WTC11 (cell line): ENCODE measurements at regions not wholly inside any gene's neighbourhood (a gene's known extent, or its start where the extent isn't known, plus 50 kb on each side); places are given as distances from the start of the nearest gene placed in this dataset.

ENCODE experiments used
- ATAC-seq: fragments of 200-7000 bp; cut with Tn5 transposase; 2 replicates; pipeline ENCODE4 v1.10.0; 2021; ENCODE audit warnings: mild to moderate bottlenecking, moderate library complexity
- CTCF ChIA-PET: fragments of 300-600 bp; sonication (Branson Sonifier 250); formaldehyde crosslinking; loops from one replicate; lab custom pipeline; 2021; ENCODE audit warnings: antibody characterized with exemption; lab: Charles Lee
- POLR2A ChIA-PET: fragments of 350-600 bp; sonication (Branson Sonifier 250); formaldehyde crosslinking; loops from one replicate; lab custom pipeline; 2021; ENCODE audit warnings: antibody characterized with exemption; lab: Charles Lee
- DNase-seq: peaks from one replicate; pipeline ENCODE4 v3.0.0; 2021; ENCODE audit warnings: low spot score
- H3K27ac Mint-ChIP-seq: 2 replicates; pipeline ENCODE4 v1.8.0; 2021; ENCODE audit warnings: mixed read lengths
- H3K27me3 Mint-ChIP-seq: 2 replicates; pipeline ENCODE4 v1.8.0; 2021; ENCODE audit warnings: low read depth, mild to moderate bottlenecking, moderate library complexity, mixed read lengths
- H3K36me3 Mint-ChIP-seq: 2 replicates; pipeline ENCODE4 v1.8.0; 2021; ENCODE audit warnings: mixed read lengths
- H3K4me1 Mint-ChIP-seq: 2 replicates; pipeline ENCODE4 v1.8.0; 2022; ENCODE audit warnings: mixed read lengths
- H3K4me3 Mint-ChIP-seq: 2 replicates; pipeline ENCODE4 v1.8.0; 2021; ENCODE audit warnings: mild to moderate bottlenecking, moderate library complexity, mixed read lengths
- H3K9me3 Mint-ChIP-seq: 2 replicates; pipeline ENCODE4 v1.8.0; 2021; ENCODE audit warnings: mixed read lengths
- ATF1 ChIP-seq: sonication (generic); formaldehyde crosslinking; IDR thresholded peaks from 2 replicates; pipeline ENCODE4 v1.8.1; 2023; ENCODE audit warnings: mild to moderate bottlenecking, moderate library complexity, missing genetic modification reagents
- CDX4 ChIP-seq: fragments of 250-450 bp; sonication (Bioruptor Pico); IDR thresholded peaks from 2 replicates; pipeline ENCODE4 v1.9.0; 2021; ENCODE audit warnings: moderate library complexity, mild to moderate bottlenecking, inconsistent platforms, borderline replicate concordance
- E2F1 ChIP-seq: sonication (generic); formaldehyde crosslinking; IDR thresholded peaks from 2 replicates; pipeline ENCODE4 v1.8.0; 2022; ENCODE audit warnings: mild to moderate bottlenecking, missing genetic modification reagents
- ELF4 ChIP-seq: sonication (generic); formaldehyde crosslinking; IDR thresholded peaks from 2 replicates; pipeline ENCODE4 v1.8.1; 2022; ENCODE audit warnings: low read depth, mild to moderate bottlenecking, moderate library complexity, missing genetic modification reagents
- ESRRA ChIP-seq: sonication (generic); formaldehyde crosslinking; IDR thresholded peaks from 2 replicates; pipeline ENCODE4 v1.8.1; 2022; ENCODE audit warnings: mild to moderate bottlenecking, missing genetic modification reagents, borderline replicate concordance
- FOXK1 ChIP-seq: sonication (generic); formaldehyde crosslinking; IDR thresholded peaks from 2 replicates; pipeline ENCODE4 v1.8.0; 2022; ENCODE audit warnings: mild to moderate bottlenecking, moderate library complexity, missing genetic modification reagents
- GRHL2 ChIP-seq: fragments of 250-450 bp; sonication (Bioruptor Pico); IDR thresholded peaks from 2 replicates; pipeline ENCODE4 v1.8.0; 2022; ENCODE audit warnings: mild to moderate bottlenecking, moderate library complexity; ENCODE audit not compliant: insufficient replicate concordance, severe bottlenecking
- KAT7 ChIP-seq: sonication (generic); formaldehyde crosslinking; IDR thresholded peaks from 2 replicates; pipeline ENCODE4 v1.8.1; 2023; ENCODE audit warnings: missing genetic modification reagents, mild to moderate bottlenecking, borderline replicate concordance
- NR1H2 ChIP-seq: sonication (generic); formaldehyde crosslinking; IDR thresholded peaks from 2 replicates; pipeline ENCODE4 v1.9.0; 2021; ENCODE audit warnings: mild to moderate bottlenecking, moderate library complexity, missing genetic modification reagents
- NR2C2 ChIP-seq: sonication (generic); formaldehyde crosslinking; IDR thresholded peaks from 2 replicates; pipeline ENCODE4 v1.8.0; 2022; ENCODE audit warnings: mild to moderate bottlenecking, missing genetic modification reagents
- NR3C1 ChIP-seq: sonication (generic); formaldehyde crosslinking; conservative IDR thresholded peaks from 2 replicates; pipeline ENCODE4 v1.8.1; 2023; ENCODE audit warnings: low read depth, mild to moderate bottlenecking, missing genetic modification reagents
- SOX15 ChIP-seq: fragments of 250-450 bp; sonication (Bioruptor Pico); IDR thresholded peaks from 2 replicates; pipeline ENCODE4 v1.9.0; 2021; ENCODE audit warnings: mild to moderate bottlenecking
- SP1 ChIP-seq: sonication (generic); formaldehyde crosslinking; conservative IDR thresholded peaks from 2 replicates; pipeline ENCODE4 v1.8.1; 2022; ENCODE audit warnings: missing genetic modification reagents
- TEAD4 ChIP-seq: sonication (generic); formaldehyde crosslinking; IDR thresholded peaks from 2 replicates; pipeline ENCODE4 v1.8.0; 2022; ENCODE audit warnings: mild to moderate bottlenecking, missing genetic modification reagents
- USF1 ChIP-seq: sonication (generic); formaldehyde crosslinking; IDR thresholded peaks from 2 replicates; pipeline ENCODE4 v1.8.0; 2022; ENCODE audit warnings: mild to moderate bottlenecking, missing genetic modification reagents
- ZNF416 ChIP-seq: fragments of 250-450 bp; sonication (Bioruptor Pico); IDR thresholded peaks from 2 replicates; pipeline ENCODE4 v1.9.0; 2021; ENCODE audit warnings: mild to moderate bottlenecking, inconsistent platforms
- TF ChIP-seq, protein P1 (sequence below): fragments of 250-450 bp; sonication (Bioruptor Pico); IDR thresholded peaks from 2 replicates; pipeline ENCODE4 v1.9.0; 2021; ENCODE audit warnings: mild to moderate bottlenecking
- TF ChIP-seq, protein P2 (sequence below): sonication (generic); formaldehyde crosslinking; IDR thresholded peaks from 2 replicates; pipeline ENCODE4 v1.8.1; 2023; ENCODE audit warnings: mild to moderate bottlenecking, missing genetic modification reagents, borderline replicate concordance
- TF ChIP-seq, protein P3 (sequence below): sonication (generic); formaldehyde crosslinking; conservative IDR thresholded peaks from 2 replicates; pipeline ENCODE4 v1.8.1; 2022; ENCODE audit warnings: mild to moderate bottlenecking, missing genetic modification reagents

DNA sequence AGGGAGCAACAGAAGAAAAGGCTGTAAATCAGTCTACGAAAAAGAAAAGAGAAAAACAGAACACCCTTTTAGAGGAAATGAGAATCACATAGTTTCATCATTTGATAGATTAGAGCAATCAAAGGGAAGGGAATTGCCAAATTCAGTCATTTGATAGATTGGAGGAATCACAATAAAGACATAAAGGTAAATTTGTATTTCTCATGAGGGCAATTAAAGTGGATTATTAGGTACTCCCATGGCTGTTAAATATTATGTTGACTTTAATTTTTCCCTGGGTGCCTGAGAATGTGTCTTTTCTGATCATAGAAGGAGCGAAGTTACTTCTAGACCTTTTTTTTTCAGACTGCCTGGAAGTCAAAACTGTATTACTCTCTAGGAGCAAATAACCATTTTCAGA lies 1145.7 kb downstream of the EPHA7 start:
- H3K36me3 Mint-ChIP-seq, result no peaks in the 10 kb centered on the region
- no peak for DNase-seq
- TF ChIP-seq NR1H2 (CRISPR knock-in tag) (no peak), GRHL2 (CRISPR knock-in tag) (no peak), ATF1 (no peak), ZNF416 (no peak), USF1 (CRISPR knock-in tag) (no peak), NR3C1 (CRISPR knock-in tag) (no peak), FOXK1 (CRISPR knock-in tag) (no peak), CDX4 (no peak), SP1 (CRISPR knock-in tag) (no peak), TEAD4 (CRISPR knock-in tag) (no peak), ESRRA (CRISPR knock-in tag) (no peak), SOX15 (CRISPR knock-in tag) (no peak), E2F1 (CRISPR knock-in tag) (no peak), KAT7 (CRISPR knock-in tag) (no peak), NR2C2 (CRISPR knock-in tag) (no peak), ELF4 (no peak)
- TF ChIP-seq, protein P1, sequence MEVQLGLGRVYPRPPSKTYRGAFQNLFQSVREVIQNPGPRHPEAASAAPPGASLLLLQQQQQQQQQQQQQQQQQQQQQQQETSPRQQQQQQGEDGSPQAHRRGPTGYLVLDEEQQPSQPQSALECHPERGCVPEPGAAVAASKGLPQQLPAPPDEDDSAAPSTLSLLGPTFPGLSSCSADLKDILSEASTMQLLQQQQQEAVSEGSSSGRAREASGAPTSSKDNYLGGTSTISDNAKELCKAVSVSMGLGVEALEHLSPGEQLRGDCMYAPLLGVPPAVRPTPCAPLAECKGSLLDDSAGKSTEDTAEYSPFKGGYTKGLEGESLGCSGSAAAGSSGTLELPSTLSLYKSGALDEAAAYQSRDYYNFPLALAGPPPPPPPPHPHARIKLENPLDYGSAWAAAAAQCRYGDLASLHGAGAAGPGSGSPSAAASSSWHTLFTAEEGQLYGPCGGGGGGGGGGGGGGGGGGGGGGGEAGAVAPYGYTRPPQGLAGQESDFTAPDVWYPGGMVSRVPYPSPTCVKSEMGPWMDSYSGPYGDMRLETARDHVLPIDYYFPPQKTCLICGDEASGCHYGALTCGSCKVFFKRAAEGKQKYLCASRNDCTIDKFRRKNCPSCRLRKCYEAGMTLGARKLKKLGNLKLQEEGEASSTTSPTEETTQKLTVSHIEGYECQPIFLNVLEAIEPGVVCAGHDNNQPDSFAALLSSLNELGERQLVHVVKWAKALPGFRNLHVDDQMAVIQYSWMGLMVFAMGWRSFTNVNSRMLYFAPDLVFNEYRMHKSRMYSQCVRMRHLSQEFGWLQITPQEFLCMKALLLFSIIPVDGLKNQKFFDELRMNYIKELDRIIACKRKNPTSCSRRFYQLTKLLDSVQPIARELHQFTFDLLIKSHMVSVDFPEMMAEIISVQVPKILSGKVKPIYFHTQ, result no peak
- TF ChIP-seq, protein P2, sequence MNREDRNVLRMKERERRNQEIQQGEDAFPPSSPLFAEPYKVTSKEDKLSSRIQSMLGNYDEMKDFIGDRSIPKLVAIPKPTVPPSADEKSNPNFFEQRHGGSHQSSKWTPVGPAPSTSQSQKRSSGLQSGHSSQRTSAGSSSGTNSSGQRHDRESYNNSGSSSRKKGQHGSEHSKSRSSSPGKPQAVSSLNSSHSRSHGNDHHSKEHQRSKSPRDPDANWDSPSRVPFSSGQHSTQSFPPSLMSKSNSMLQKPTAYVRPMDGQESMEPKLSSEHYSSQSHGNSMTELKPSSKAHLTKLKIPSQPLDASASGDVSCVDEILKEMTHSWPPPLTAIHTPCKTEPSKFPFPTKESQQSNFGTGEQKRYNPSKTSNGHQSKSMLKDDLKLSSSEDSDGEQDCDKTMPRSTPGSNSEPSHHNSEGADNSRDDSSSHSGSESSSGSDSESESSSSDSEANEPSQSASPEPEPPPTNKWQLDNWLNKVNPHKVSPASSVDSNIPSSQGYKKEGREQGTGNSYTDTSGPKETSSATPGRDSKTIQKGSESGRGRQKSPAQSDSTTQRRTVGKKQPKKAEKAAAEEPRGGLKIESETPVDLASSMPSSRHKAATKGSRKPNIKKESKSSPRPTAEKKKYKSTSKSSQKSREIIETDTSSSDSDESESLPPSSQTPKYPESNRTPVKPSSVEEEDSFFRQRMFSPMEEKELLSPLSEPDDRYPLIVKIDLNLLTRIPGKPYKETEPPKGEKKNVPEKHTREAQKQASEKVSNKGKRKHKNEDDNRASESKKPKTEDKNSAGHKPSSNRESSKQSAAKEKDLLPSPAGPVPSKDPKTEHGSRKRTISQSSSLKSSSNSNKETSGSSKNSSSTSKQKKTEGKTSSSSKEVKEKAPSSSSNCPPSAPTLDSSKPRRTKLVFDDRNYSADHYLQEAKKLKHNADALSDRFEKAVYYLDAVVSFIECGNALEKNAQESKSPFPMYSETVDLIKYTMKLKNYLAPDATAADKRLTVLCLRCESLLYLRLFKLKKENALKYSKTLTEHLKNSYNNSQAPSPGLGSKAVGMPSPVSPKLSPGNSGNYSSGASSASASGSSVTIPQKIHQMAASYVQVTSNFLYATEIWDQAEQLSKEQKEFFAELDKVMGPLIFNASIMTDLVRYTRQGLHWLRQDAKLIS (CRISPR knock-in tag), result no peak
- TF ChIP-seq, protein P3, sequence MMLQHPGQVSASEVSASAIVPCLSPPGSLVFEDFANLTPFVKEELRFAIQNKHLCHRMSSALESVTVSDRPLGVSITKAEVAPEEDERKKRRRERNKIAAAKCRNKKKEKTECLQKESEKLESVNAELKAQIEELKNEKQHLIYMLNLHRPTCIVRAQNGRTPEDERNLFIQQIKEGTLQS (CRISPR knock-in tag), result no peak
- TF ChIP-seq, all 79 proteins: peak for 0
- ChIA-PET CTCF (no interaction called here), POLR2A (no interaction called here)
- ATAC-seq, result no peak
- Mint-ChIP-seq H3K9me3 (no peaks in the 10 kb centered on the region), H3K27ac (0 out of 2 replicates have a peak overlapping the region, but pooled peaks have one; percentile 18), H3K4me1 (peaks cover 15% of the 10 kb centered on the region), H3K27me3 (no peaks in the 10 kb centered on the region), H3K4me3 (no peak overlapping the region)
